ENCODE measurements at regions not wholly inside any gene's neighbourhood (a gene's known extent, or its start where the extent isn't known, plus 50 kb on each side); places are given as distances from the start of the nearest gene placed in this dataset.

GRCh38 chr1:232225336-232226131, 404.4 kb downstream of the SIPA1L2 start:
- no peak for DNase-seq

GRCh38 chr1:232223887-232224286, 406.0 kb downstream of the SIPA1L2 start:
- DNase-seq, result no peak

- DNase-seq, result no peak
Measured at GRCh38 chr1:232223183-232223708, 406.7 kb downstream of the SIPA1L2 start.

- DNase-seq, result no peak
Measured at GRCh38 chr1:232222614-232223013, 407.3 kb downstream of the SIPA1L2 start.

GRCh38 chr1:232221802-232222499, 408.0 kb downstream of the SIPA1L2 start:
- DNase-seq, result no peak

GRCh38 chr1:232218955-232219865, 410.7 kb downstream of the SIPA1L2 start:
- no peak for DNase-seq

GRCh38 chr1:232213928-232214327, 416.0 kb downstream of the SIPA1L2 start:
- DNase-seq, result no peak

GRCh38 chr1:232212253-232212652, 417.7 kb downstream of the SIPA1L2 start:
- DNase-seq, result no peak

GRCh38 chr1:232211149-232211548, 418.8 kb downstream of the SIPA1L2 start:
- no peak for DNase-seq

GRCh38 chr1:232209357-232209756, 420.6 kb downstream of the SIPA1L2 start:
- DNase-seq, result no peak

- no peak for DNase-seq
Measured at GRCh38 chr1:232207073-232207866, 422.7 kb downstream of the SIPA1L2 start.

GRCh38 chr1:232204269-232204668, 425.7 kb downstream of the SIPA1L2 start:
- no peak for DNase-seq

GRCh38 chr1:232201024-232201423, 428.9 kb downstream of the SIPA1L2 start:
- DNase-seq, result no peak

- no peak for DNase-seq
Measured at GRCh38 chr1:232196042-232196441, 433.9 kb downstream of the SIPA1L2 start.

- no peak for DNase-seq
Measured at GRCh38 chr1:232194424-232194823, 435.5 kb downstream of the SIPA1L2 start.

- DNase-seq, result no peak
Measured at GRCh38 chr1:232193451-232193783, 436.5 kb downstream of the SIPA1L2 start.

- no peak for DNase-seq
Measured at GRCh38 chr1:232192781-232193450, 437.0 kb downstream of the SIPA1L2 start.

- DNase-seq, result no peak
Measured at GRCh38 chr1:232191560-232191959, 438.4 kb downstream of the SIPA1L2 start.

GRCh38 chr1:232188318-232188717, 441.6 kb downstream of the SIPA1L2 start:
- DNase-seq, result no peak

- no peak for DNase-seq
Measured at GRCh38 chr1:232186931-232187330, 443.0 kb downstream of the SIPA1L2 start.

Data from CD4-positive, alpha-beta T cell treated with Interleukin-17A for 1 hour (primary cell).